Erythroblast (primary cell): ENCODE measurements at regions not wholly inside any gene's neighbourhood (a gene's known extent, or its start where the extent isn't known, plus 50 kb on each side); places are given as distances from the start of the nearest gene placed in this dataset.

Source experiments
- GATA1 ChIP-seq: IDR thresholded peaks from 2 replicates; pipeline ENCODE4 v1.6.1; 2011; ENCODE audit warnings: low read depth, mild to moderate bottlenecking, control low read depth, low read length, moderate library complexity
- POLR2A ChIP-seq: IDR thresholded peaks from 2 replicates; pipeline ENCODE4 v1.6.1; 2011; ENCODE audit warnings: mild to moderate bottlenecking, low read length

- no peak for TF ChIP-seq POLR2A
- TF ChIP-seq GATA1, result no peak
Measured at GRCh38 chr10:57962839-57963238, 304.9 kb downstream of the IPMK start.
